WTC11 (cell line): ENCODE measurements at regions not wholly inside any gene's neighbourhood (a gene's known extent, or its start where the extent isn't known, plus 50 kb on each side); places are given as distances from the start of the nearest gene placed in this dataset.

ENCODE experiments used
- ATAC-seq: fragments of 200-7000 bp; cut with Tn5 transposase; 2 replicates; pipeline ENCODE4 v1.10.0; 2021; ENCODE audit warnings: mild to moderate bottlenecking, moderate library complexity
- CTCF ChIA-PET: fragments of 300-600 bp; sonication (Branson Sonifier 250); formaldehyde crosslinking; loops from one replicate; lab custom pipeline; 2021; ENCODE audit warnings: antibody characterized with exemption; lab: Charles Lee
- POLR2A ChIA-PET: fragments of 350-600 bp; sonication (Branson Sonifier 250); formaldehyde crosslinking; loops from one replicate; lab custom pipeline; 2021; ENCODE audit warnings: antibody characterized with exemption; lab: Charles Lee
- DNase-seq: peaks from one replicate; pipeline ENCODE4 v3.0.0; 2021; ENCODE audit warnings: low spot score
- H3K27ac Mint-ChIP-seq: 2 replicates; pipeline ENCODE4 v1.8.0; 2021; ENCODE audit warnings: mixed read lengths
- H3K27me3 Mint-ChIP-seq: 2 replicates; pipeline ENCODE4 v1.8.0; 2021; ENCODE audit warnings: low read depth, mild to moderate bottlenecking, moderate library complexity, mixed read lengths
- H3K36me3 Mint-ChIP-seq: 2 replicates; pipeline ENCODE4 v1.8.0; 2021; ENCODE audit warnings: mixed read lengths
- H3K4me1 Mint-ChIP-seq: 2 replicates; pipeline ENCODE4 v1.8.0; 2022; ENCODE audit warnings: mixed read lengths
- H3K4me3 Mint-ChIP-seq: 2 replicates; pipeline ENCODE4 v1.8.0; 2021; ENCODE audit warnings: mild to moderate bottlenecking, moderate library complexity, mixed read lengths
- H3K9me3 Mint-ChIP-seq: 2 replicates; pipeline ENCODE4 v1.8.0; 2021; ENCODE audit warnings: mixed read lengths
- AR ChIP-seq: fragments of 250-450 bp; sonication (Bioruptor Pico); IDR thresholded peaks from 2 replicates; pipeline ENCODE4 v1.9.0; 2021; ENCODE audit warnings: mild to moderate bottlenecking
- FOXJ3 ChIP-seq: sonication (generic); formaldehyde crosslinking; IDR thresholded peaks from 2 replicates; pipeline ENCODE4 v1.9.0; 2021; ENCODE audit warnings: missing genetic modification reagents, mild to moderate bottlenecking, borderline replicate concordance
- HMGA2 ChIP-seq: fragments of 250-450 bp; sonication (Bioruptor Pico); IDR thresholded peaks from 2 replicates; pipeline ENCODE4 v1.4.0; 2021; ENCODE audit warnings: mild to moderate bottlenecking, moderate library complexity
- IRF2 ChIP-seq: sonication (generic); formaldehyde crosslinking; IDR thresholded peaks from 2 replicates; pipeline ENCODE4 v1.8.0; 2022; ENCODE audit warnings: low read depth, missing genetic modification reagents, borderline replicate concordance
- MXD4 ChIP-seq: fragments of 250-450 bp; sonication (Bioruptor Pico); IDR thresholded peaks from 2 replicates; pipeline ENCODE4 v1.8.0; 2021; ENCODE audit warnings: mild to moderate bottlenecking, moderate library complexity, borderline replicate concordance
- NFATC4 ChIP-seq: fragments of 250-450 bp; sonication (Bioruptor Pico); IDR thresholded peaks from 2 replicates; pipeline ENCODE4 v1.9.0; 2021; ENCODE audit warnings: mild to moderate bottlenecking
- NR2C2 ChIP-seq: sonication (generic); formaldehyde crosslinking; IDR thresholded peaks from 2 replicates; pipeline ENCODE4 v1.8.0; 2022; ENCODE audit warnings: mild to moderate bottlenecking, missing genetic modification reagents
- STAT6 ChIP-seq: sonication (generic); formaldehyde crosslinking; conservative IDR thresholded peaks from 2 replicates; pipeline ENCODE4 v1.8.1; 2023; ENCODE audit warnings: mild to moderate bottlenecking, low read depth, missing genetic modification reagents, moderate library complexity
- TEAD4 ChIP-seq: sonication (generic); formaldehyde crosslinking; IDR thresholded peaks from 2 replicates; pipeline ENCODE4 v1.8.0; 2022; ENCODE audit warnings: mild to moderate bottlenecking, missing genetic modification reagents
- USF2 ChIP-seq: sonication (generic); formaldehyde crosslinking; IDR thresholded peaks from 2 replicates; pipeline ENCODE4 v1.8.1; 2023; ENCODE audit warnings: mild to moderate bottlenecking, missing genetic modification reagents, moderate library complexity
- ZNF121 ChIP-seq: sonication (generic); formaldehyde crosslinking; IDR thresholded peaks from 2 replicates; pipeline ENCODE4 v1.8.0; 2023; ENCODE audit warnings: missing genetic modification reagents
- ZNF232 ChIP-seq: sonication (generic); formaldehyde crosslinking; IDR thresholded peaks from 2 replicates; pipeline ENCODE4 v1.8.0; 2022; ENCODE audit warnings: mild to moderate bottlenecking, missing genetic modification reagents
- ZNF263 ChIP-seq: sonication (generic); formaldehyde crosslinking; IDR thresholded peaks from 2 replicates; pipeline ENCODE4 v1.8.1; 2022; ENCODE audit warnings: low read depth, mild to moderate bottlenecking, moderate library complexity, missing genetic modification reagents
- ZNF416 ChIP-seq: fragments of 250-450 bp; sonication (Bioruptor Pico); IDR thresholded peaks from 2 replicates; pipeline ENCODE4 v1.9.0; 2021; ENCODE audit warnings: mild to moderate bottlenecking, inconsistent platforms
- ZNF671 ChIP-seq: fragments of 250-450 bp; sonication (Bioruptor Pico); IDR thresholded peaks from 2 replicates; pipeline ENCODE4 v1.8.0; 2021; ENCODE audit warnings: mild to moderate bottlenecking
- TF ChIP-seq, protein P1 (sequence below): sonication (generic); formaldehyde crosslinking; IDR thresholded peaks from 2 replicates; pipeline ENCODE4 v1.8.1; 2022; ENCODE audit warnings: mild to moderate bottlenecking, moderate library complexity, missing genetic modification reagents
- TF ChIP-seq, protein P2 (sequence below): fragments of 250-450 bp; sonication (Bioruptor Pico); IDR thresholded peaks from 2 replicates; pipeline ENCODE4 v1.9.0; 2021; ENCODE audit warnings: mild to moderate bottlenecking
- TF ChIP-seq, protein P3 (sequence below): fragments of 250-450 bp; sonication (Bioruptor Pico); IDR thresholded peaks from 2 replicates; pipeline ENCODE4 v1.9.0; 2021; ENCODE audit warnings: mild to moderate bottlenecking, borderline replicate concordance
- TF ChIP-seq, protein P4 (sequence below): sonication (generic); formaldehyde crosslinking; IDR thresholded peaks from 2 replicates; pipeline ENCODE4 v1.8.1; 2023; ENCODE audit warnings: mild to moderate bottlenecking, missing genetic modification reagents

DNA sequence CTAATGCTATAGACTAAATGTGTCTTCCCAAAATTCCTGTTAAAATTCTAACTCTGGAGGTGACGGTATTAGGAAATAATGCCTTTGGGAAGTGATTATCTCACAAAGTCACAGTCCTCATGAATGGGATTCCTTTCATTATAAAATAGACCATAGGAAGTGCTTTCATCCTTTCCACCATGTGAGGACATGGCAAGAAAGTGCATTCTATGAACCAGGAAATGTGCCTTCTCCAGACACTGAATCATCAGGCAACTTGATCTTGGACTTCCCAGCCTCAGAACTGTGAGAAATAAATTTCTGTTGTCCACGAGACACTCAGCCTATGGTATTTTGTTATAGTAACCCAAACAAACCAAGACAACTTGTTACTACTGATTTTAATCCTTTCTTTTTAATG lies 582.4 kb upstream of the C9orf72 start (continued):
- TF ChIP-seq AR (CRISPR knock-in tag) (no peak), ZNF121 (CRISPR knock-in tag) (no peak), HMGA2 (CRISPR knock-in tag) (no peak), USF2 (CRISPR knock-in tag) (no peak), ZNF416 (no peak), MXD4 (no peak), TEAD4 (CRISPR knock-in tag) (no peak), IRF2 (CRISPR knock-in tag) (no peak), FOXJ3 (CRISPR knock-in tag) (no peak)
- TF ChIP-seq, protein P1, sequence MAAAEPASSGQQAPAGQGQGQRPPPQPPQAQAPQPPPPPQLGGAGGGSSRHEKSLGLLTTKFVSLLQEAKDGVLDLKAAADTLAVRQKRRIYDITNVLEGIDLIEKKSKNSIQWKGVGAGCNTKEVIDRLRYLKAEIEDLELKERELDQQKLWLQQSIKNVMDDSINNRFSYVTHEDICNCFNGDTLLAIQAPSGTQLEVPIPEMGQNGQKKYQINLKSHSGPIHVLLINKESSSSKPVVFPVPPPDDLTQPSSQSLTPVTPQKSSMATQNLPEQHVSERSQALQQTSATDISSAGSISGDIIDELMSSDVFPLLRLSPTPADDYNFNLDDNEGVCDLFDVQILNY (CRISPR knock-in tag) = no peak
- TF ChIP-seq, protein P2, sequence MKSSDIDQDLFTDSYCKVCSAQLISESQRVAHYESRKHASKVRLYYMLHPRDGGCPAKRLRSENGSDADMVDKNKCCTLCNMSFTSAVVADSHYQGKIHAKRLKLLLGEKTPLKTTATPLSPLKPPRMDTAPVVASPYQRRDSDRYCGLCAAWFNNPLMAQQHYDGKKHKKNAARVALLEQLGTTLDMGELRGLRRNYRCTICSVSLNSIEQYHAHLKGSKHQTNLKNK (CRISPR knock-in tag) = no peak
- TF ChIP-seq, protein P3, sequence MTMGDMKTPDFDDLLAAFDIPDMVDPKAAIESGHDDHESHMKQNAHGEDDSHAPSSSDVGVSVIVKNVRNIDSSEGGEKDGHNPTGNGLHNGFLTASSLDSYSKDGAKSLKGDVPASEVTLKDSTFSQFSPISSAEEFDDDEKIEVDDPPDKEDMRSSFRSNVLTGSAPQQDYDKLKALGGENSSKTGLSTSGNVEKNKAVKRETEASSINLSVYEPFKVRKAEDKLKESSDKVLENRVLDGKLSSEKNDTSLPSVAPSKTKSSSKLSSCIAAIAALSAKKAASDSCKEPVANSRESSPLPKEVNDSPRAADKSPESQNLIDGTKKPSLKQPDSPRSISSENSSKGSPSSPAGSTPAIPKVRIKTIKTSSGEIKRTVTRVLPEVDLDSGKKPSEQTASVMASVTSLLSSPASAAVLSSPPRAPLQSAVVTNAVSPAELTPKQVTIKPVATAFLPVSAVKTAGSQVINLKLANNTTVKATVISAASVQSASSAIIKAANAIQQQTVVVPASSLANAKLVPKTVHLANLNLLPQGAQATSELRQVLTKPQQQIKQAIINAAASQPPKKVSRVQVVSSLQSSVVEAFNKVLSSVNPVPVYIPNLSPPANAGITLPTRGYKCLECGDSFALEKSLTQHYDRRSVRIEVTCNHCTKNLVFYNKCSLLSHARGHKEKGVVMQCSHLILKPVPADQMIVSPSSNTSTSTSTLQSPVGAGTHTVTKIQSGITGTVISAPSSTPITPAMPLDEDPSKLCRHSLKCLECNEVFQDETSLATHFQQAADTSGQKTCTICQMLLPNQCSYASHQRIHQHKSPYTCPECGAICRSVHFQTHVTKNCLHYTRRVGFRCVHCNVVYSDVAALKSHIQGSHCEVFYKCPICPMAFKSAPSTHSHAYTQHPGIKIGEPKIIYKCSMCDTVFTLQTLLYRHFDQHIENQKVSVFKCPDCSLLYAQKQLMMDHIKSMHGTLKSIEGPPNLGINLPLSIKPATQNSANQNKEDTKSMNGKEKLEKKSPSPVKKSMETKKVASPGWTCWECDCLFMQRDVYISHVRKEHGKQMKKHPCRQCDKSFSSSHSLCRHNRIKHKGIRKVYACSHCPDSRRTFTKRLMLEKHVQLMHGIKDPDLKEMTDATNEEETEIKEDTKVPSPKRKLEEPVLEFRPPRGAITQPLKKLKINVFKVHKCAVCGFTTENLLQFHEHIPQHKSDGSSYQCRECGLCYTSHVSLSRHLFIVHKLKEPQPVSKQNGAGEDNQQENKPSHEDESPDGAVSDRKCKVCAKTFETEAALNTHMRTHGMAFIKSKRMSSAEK (CRISPR knock-in tag) = no peak

DNA sequence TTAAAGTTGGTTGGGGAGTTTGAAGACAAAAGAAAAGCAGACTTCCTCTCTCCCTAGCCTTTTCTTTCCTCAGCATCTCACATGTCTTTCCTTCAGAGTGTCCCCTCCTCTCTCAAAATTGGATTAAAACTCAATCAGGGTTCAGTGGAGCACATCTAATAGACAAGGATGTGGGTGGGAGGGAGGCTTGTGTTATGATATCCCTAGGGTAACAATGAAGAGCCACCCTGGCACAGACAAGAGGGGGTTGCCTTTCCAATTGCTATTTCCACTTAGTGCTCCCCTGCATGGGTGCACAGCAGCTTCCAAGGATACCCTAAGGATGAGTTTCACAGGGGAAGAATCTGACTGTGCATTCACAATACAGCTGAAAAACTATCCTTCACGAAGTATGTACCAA lies 585.2 kb upstream of the C9orf72 start:
- no peaks in the 10 kb centered on the region for H3K27me3 Mint-ChIP-seq
- no peak overlapping the region for H3K4me3 Mint-ChIP-seq
- H3K4me1 Mint-ChIP-seq = no peaks in the 10 kb centered on the region
- peaks cover 15% of the 10 kb centered on the region for H3K36me3 Mint-ChIP-seq
- no peak for DNase-seq
- ChIA-PET CTCF (no interaction called here), POLR2A (no interaction called here)
- H3K9me3 Mint-ChIP-seq = peaks cover 26% of the 10 kb centered on the region
- no peak for ATAC-seq
- H3K27ac Mint-ChIP-seq = no peak overlapping the region
- TF ChIP-seq ZNF232 (CRISPR knock-in tag) (no peak), ZNF263 (no peak), FOXJ3 (CRISPR knock-in tag) (no peak), NFATC4 (no peak), ZNF671 (CRISPR knock-in tag) (no peak), AR (CRISPR knock-in tag) (no peak), STAT6 (CRISPR knock-in tag) (no peak), NR2C2 (CRISPR knock-in tag) (no peak), HMGA2 (CRISPR knock-in tag) (no peak)
- TF ChIP-seq, protein P4, sequence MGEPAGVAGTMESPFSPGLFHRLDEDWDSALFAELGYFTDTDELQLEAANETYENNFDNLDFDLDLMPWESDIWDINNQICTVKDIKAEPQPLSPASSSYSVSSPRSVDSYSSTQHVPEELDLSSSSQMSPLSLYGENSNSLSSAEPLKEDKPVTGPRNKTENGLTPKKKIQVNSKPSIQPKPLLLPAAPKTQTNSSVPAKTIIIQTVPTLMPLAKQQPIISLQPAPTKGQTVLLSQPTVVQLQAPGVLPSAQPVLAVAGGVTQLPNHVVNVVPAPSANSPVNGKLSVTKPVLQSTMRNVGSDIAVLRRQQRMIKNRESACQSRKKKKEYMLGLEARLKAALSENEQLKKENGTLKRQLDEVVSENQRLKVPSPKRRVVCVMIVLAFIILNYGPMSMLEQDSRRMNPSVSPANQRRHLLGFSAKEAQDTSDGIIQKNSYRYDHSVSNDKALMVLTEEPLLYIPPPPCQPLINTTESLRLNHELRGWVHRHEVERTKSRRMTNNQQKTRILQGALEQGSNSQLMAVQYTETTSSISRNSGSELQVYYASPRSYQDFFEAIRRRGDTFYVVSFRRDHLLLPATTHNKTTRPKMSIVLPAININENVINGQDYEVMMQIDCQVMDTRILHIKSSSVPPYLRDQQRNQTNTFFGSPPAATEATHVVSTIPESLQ = no peak
